ENCODE measurements at regions not wholly inside any gene's neighbourhood (a gene's known extent, or its start where the extent isn't known, plus 50 kb on each side); places are given as distances from the start of the nearest gene placed in this dataset.

DNA sequence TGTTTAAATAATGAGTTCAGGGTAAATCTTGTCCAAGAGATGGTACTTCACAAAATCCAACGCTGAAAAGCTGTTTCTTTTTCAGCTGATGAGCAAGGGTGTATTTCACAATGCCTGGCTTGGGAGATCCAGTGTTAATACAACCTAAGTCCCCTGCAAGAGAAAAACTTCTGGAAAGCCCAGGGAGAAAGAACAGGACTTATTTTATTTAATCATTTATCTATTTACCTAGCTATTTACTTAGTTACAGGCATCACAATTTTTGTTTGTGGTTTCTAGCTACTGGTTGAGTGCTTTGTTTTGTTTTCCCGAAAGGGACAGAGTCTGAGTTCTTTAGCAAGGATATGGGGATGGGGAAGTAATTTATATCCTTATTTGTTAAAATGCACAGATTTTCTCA is 598.2 kb upstream of the SYT4 start:
- no peaks in the 10 kb centered on the region for H3K9me3 ChIP-seq (ENCODE audit: control insufficient read depth in 3 of 3, low read length in 3 of 3)
- H3K4me1 ChIP-seq (ENCODE audit: control insufficient read depth in 3 of 3, insufficient read depth in 3 of 3, low read length in 3 of 3) = no peaks in the 10 kb centered on the region

DNA sequence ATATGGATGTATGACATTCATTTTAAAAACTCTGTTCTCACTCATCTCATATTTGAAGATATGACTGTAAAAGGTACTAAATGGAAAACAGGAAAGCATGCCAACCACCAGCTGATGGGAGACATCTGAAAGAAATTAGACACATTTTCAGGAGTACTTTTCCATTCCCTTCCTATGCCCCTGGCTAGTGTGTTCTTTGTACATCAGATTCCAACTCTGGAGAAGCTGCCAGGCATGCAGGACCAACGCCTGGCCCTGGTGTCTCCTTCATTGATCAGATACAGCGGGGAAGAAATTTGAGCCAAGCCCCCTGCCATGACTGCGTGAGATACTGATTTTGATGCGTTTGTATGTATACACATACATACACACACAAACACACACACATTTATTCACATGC is 599.0 kb upstream of the SYT4 start:
- H3K27me3 ChIP-seq (ENCODE audit: control insufficient read depth in 3 of 3, insufficient read depth in 3 of 3, low read length in 3 of 3) = no peaks in the 10 kb centered on the region
- H3K4me3 ChIP-seq (ENCODE audit: low read length in 3 of 3) = no peak overlapping the region
- no peaks in the 10 kb centered on the region for H3K4me1 ChIP-seq (ENCODE audit: control insufficient read depth in 3 of 3, insufficient read depth in 3 of 3, low read length in 3 of 3)
- no peak overlapping the region for H3K9ac ChIP-seq (ENCODE audit: low read depth in 1 of 3, low read length in 3 of 3)
- no peaks in the 10 kb centered on the region for H3K36me3 ChIP-seq (ENCODE audit: control insufficient read depth in 3 of 3, insufficient read depth in 3 of 3, low read length in 3 of 3)
- H3K27ac ChIP-seq (ENCODE audit: low read depth, low read length) = no peak overlapping the region
- no peaks in the 10 kb centered on the region for H3K9me3 ChIP-seq (ENCODE audit: control insufficient read depth in 3 of 3, low read length in 3 of 3)

More for the DNA sequence above, 598.2 kb upstream of the SYT4 start:
- Histone ChIP-seq H3K27ac (ENCODE audit: low read depth, low read length) (no peak overlapping the region), H3K9ac (ENCODE audit: low read depth in 1 of 3, low read length in 3 of 3) (no peak overlapping the region), H3K36me3 (ENCODE audit: control insufficient read depth in 3 of 3, insufficient read depth in 3 of 3, low read length in 3 of 3) (no peaks in the 10 kb centered on the region), H3K4me3 (ENCODE audit: low read length in 3 of 3) (no peak overlapping the region), H3K27me3 (ENCODE audit: control insufficient read depth in 3 of 3, insufficient read depth in 3 of 3, low read length in 3 of 3) (no peaks in the 10 kb centered on the region)

GRCh38 chr18:43876748-43877147 is 599.5 kb upstream of the SYT4 start:
- Histone ChIP-seq H3K4me1 (ENCODE audit: control insufficient read depth in 3 of 3, insufficient read depth in 3 of 3, low read length in 3 of 3) (no peaks in the 10 kb centered on the region), H3K27me3 (ENCODE audit: control insufficient read depth in 3 of 3, insufficient read depth in 3 of 3, low read length in 3 of 3) (no peaks in the 10 kb centered on the region), H3K36me3 (ENCODE audit: control insufficient read depth in 3 of 3, insufficient read depth in 3 of 3, low read length in 3 of 3) (no peaks in the 10 kb centered on the region), H3K27ac (ENCODE audit: low read depth, low read length) (no peak overlapping the region), H3K4me3 (ENCODE audit: low read length in 3 of 3) (no peak overlapping the region), H3K9me3 (ENCODE audit: control insufficient read depth in 3 of 3, low read length in 3 of 3) (no peaks in the 10 kb centered on the region), H3K9ac (ENCODE audit: low read depth in 1 of 3, low read length in 3 of 3) (no peak overlapping the region)

DNA sequence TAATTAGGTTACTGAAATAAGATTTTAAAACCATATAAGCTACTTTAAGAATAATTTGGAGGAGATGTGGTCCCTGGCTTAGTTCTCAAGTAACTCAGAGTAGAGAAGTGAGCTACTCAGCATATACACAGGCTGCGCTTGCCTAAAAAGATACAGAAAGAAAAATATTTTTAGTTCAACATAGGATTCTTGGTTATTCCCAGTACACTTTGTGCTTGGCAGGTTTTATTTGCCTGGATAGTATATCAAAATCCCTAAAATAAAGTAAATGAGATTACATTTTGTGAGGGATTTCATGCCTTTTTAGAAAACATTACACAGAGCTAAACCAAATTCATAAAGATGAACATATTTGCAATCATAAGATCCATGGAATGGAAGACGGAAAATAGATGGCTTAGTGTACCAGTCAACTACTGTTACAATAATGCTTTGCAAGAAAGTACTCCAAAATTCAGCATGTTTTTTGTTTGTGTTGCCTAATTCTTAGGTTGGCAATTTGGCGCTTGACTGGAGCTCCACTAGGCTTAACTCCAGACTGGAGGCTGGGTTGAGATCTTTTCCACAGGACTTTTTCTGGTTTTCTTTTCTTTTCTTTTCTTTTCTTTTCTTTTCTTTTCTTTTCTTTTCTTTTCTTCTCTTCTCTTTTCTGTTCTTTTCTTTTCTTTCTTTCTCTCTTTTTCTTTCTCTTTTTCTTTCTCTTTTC is 600.5 kb upstream of the SYT4 start:
- no peaks in the 10 kb centered on the region for H3K36me3 ChIP-seq (ENCODE audit: control insufficient read depth in 3 of 3, insufficient read depth in 3 of 3, low read length in 3 of 3)
- no peaks in the 10 kb centered on the region for H3K27me3 ChIP-seq (ENCODE audit: control insufficient read depth in 3 of 3, insufficient read depth in 3 of 3, low read length in 3 of 3)
- no peaks in the 10 kb centered on the region for H3K4me1 ChIP-seq (ENCODE audit: control insufficient read depth in 3 of 3, insufficient read depth in 3 of 3, low read length in 3 of 3)
- no peak overlapping the region for H3K4me3 ChIP-seq (ENCODE audit: low read length in 3 of 3)
- no peak overlapping the region for H3K9ac ChIP-seq (ENCODE audit: low read depth in 1 of 3, low read length in 3 of 3)
- no peaks in the 10 kb centered on the region for H3K9me3 ChIP-seq (ENCODE audit: control insufficient read depth in 3 of 3, low read length in 3 of 3)
- H3K27ac ChIP-seq (ENCODE audit: low read depth, low read length) = no peak overlapping the region

DNA sequence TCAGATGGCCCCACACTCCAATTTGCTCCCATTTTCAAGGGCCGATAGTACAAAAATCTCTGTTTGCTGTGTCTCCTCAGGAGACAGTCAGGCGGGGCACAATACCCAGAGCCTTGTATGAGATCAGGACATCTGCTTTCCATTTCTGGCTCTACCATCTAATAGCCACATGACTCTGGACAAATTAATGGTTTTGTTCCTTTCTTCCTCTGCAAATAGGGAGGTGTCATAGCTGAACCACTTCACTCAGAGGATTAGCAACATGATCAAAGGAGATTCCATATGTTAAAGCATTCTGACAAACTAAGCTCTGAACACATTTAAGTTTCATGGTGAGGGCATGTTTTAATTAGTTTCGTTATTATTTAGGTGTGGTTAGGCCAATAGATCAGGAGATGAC is 602.1 kb upstream of the SYT4 start:
- Histone ChIP-seq H3K27me3 (ENCODE audit: control insufficient read depth in 3 of 3, insufficient read depth in 3 of 3, low read length in 3 of 3) (no peaks in the 10 kb centered on the region), H3K9me3 (ENCODE audit: control insufficient read depth in 3 of 3, low read length in 3 of 3) (no peaks in the 10 kb centered on the region), H3K9ac (ENCODE audit: low read depth in 1 of 3, low read length in 3 of 3) (no peak overlapping the region), H3K36me3 (ENCODE audit: control insufficient read depth in 3 of 3, insufficient read depth in 3 of 3, low read length in 3 of 3) (no peaks in the 10 kb centered on the region), H3K4me1 (ENCODE audit: control insufficient read depth in 3 of 3, insufficient read depth in 3 of 3, low read length in 3 of 3) (no peaks in the 10 kb centered on the region), H3K27ac (ENCODE audit: low read depth, low read length) (no peak overlapping the region), H3K4me3 (ENCODE audit: low read length in 3 of 3) (no peak overlapping the region)

GRCh38 chr18:43882358-43883055 is 605.2 kb upstream of the SYT4 start:
- H3K4me1 ChIP-seq (ENCODE audit: control insufficient read depth in 3 of 3, insufficient read depth in 3 of 3, low read length in 3 of 3) = no peaks in the 10 kb centered on the region
- H3K27ac ChIP-seq (ENCODE audit: low read depth, low read length) = no peak overlapping the region
- H3K9ac ChIP-seq (ENCODE audit: low read depth in 1 of 3, low read length in 3 of 3) = no peak overlapping the region
- H3K36me3 ChIP-seq (ENCODE audit: control insufficient read depth in 3 of 3, insufficient read depth in 3 of 3, low read length in 3 of 3) = no peaks in the 10 kb centered on the region
- no peaks in the 10 kb centered on the region for H3K9me3 ChIP-seq (ENCODE audit: control insufficient read depth in 3 of 3, low read length in 3 of 3)
- no peaks in the 10 kb centered on the region for H3K27me3 ChIP-seq (ENCODE audit: control insufficient read depth in 3 of 3, insufficient read depth in 3 of 3, low read length in 3 of 3)
- no peak overlapping the region for H3K4me3 ChIP-seq (ENCODE audit: low read length in 3 of 3)

- Histone ChIP-seq H3K27me3 (ENCODE audit: control insufficient read depth in 3 of 3, insufficient read depth in 3 of 3, low read length in 3 of 3) (no peaks in the 10 kb centered on the region), H3K9ac (ENCODE audit: low read depth in 1 of 3, low read length in 3 of 3) (no peak overlapping the region), H3K27ac (ENCODE audit: low read depth, low read length) (no peak overlapping the region), H3K9me3 (ENCODE audit: control insufficient read depth in 3 of 3, low read length in 3 of 3) (no peaks in the 10 kb centered on the region), H3K36me3 (ENCODE audit: control insufficient read depth in 3 of 3, insufficient read depth in 3 of 3, low read length in 3 of 3) (no peaks in the 10 kb centered on the region), H3K4me1 (ENCODE audit: control insufficient read depth in 3 of 3, insufficient read depth in 3 of 3, low read length in 3 of 3) (no peaks in the 10 kb centered on the region), H3K4me3 (ENCODE audit: low read length in 3 of 3) (no peak overlapping the region)
Observed at GRCh38 chr18:43883886-43884285, 606.6 kb upstream of the SYT4 start.

DNA sequence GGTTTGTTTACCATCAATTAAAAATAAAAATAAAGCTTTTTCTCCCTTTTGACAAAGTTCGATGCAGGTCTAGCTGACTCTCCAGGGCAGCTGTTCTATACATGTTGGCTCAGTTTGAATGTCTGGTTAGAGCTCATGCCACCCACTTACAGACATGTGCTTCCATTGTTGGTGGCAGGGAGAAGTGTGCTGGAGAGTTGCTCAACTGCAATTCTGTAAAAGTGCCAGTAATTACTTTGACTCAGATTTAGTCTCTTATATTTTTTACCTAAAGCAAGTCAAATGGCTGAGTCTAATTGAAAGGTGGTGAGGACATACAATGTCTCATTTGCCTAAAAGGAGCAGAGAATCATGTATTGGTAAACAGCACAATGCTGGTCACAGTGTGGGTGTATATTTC is 609.1 kb upstream of the SYT4 start:
- Histone ChIP-seq H3K9ac (ENCODE audit: low read depth in 1 of 3, low read length in 3 of 3) (no peak overlapping the region), H3K4me3 (ENCODE audit: low read length in 3 of 3) (no peak overlapping the region), H3K36me3 (ENCODE audit: control insufficient read depth in 3 of 3, insufficient read depth in 3 of 3, low read length in 3 of 3) (no peaks in the 10 kb centered on the region), H3K9me3 (ENCODE audit: control insufficient read depth in 3 of 3, low read length in 3 of 3) (no peaks in the 10 kb centered on the region), H3K27ac (ENCODE audit: low read depth, low read length) (no peak overlapping the region), H3K27me3 (ENCODE audit: control insufficient read depth in 3 of 3, insufficient read depth in 3 of 3, low read length in 3 of 3) (no peaks in the 10 kb centered on the region), H3K4me1 (ENCODE audit: control insufficient read depth in 3 of 3, insufficient read depth in 3 of 3, low read length in 3 of 3) (no peaks in the 10 kb centered on the region)

DNA sequence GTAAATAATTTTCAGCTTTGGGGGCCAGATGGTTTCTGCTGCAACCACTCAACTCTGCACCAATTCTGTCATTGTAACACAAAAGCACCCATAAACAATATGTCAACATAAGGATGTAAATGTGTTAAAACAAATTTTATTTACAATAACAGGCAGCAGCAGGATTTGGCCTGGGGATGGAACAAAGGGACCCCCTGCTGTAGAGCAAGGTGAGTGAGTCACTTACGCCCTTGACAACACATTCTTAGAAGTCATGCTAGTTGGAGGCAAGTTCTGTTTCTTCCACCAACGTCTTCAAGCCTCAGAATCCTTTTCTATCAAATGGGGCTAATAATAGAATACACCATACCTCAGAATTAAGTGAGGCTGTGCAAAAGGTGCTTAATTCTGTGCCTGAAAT is 610.2 kb upstream of the SYT4 start:
- Histone ChIP-seq H3K27me3 (ENCODE audit: control insufficient read depth in 3 of 3, insufficient read depth in 3 of 3, low read length in 3 of 3) (no peaks in the 10 kb centered on the region), H3K27ac (ENCODE audit: low read depth, low read length) (no peak overlapping the region), H3K36me3 (ENCODE audit: control insufficient read depth in 3 of 3, insufficient read depth in 3 of 3, low read length in 3 of 3) (no peaks in the 10 kb centered on the region), H3K4me3 (ENCODE audit: low read length in 3 of 3) (no peak overlapping the region), H3K9ac (ENCODE audit: low read depth in 1 of 3, low read length in 3 of 3) (no peak overlapping the region), H3K4me1 (ENCODE audit: control insufficient read depth in 3 of 3, insufficient read depth in 3 of 3, low read length in 3 of 3) (no peaks in the 10 kb centered on the region), H3K9me3 (ENCODE audit: control insufficient read depth in 3 of 3, low read length in 3 of 3) (no peaks in the 10 kb centered on the region)

GRCh38 chr18:43888598-43888997 is 611.3 kb upstream of the SYT4 start:
- no peak overlapping the region for H3K9ac ChIP-seq (ENCODE audit: low read depth in 1 of 3, low read length in 3 of 3)
- H3K27me3 ChIP-seq (ENCODE audit: control insufficient read depth in 3 of 3, insufficient read depth in 3 of 3, low read length in 3 of 3) = no peaks in the 10 kb centered on the region
- H3K9me3 ChIP-seq (ENCODE audit: control insufficient read depth in 3 of 3, low read length in 3 of 3) = no peaks in the 10 kb centered on the region
- no peak overlapping the region for H3K27ac ChIP-seq (ENCODE audit: low read depth, low read length)
- H3K36me3 ChIP-seq (ENCODE audit: control insufficient read depth in 3 of 3, insufficient read depth in 3 of 3, low read length in 3 of 3) = no peaks in the 10 kb centered on the region
- H3K4me3 ChIP-seq (ENCODE audit: low read length in 3 of 3) = no peak overlapping the region
- no peaks in the 10 kb centered on the region for H3K4me1 ChIP-seq (ENCODE audit: control insufficient read depth in 3 of 3, insufficient read depth in 3 of 3, low read length in 3 of 3)

All from skeletal muscle tissue (tissue), 3 donors.